Cardiac septum (tissue), 1 donor: ENCODE measurements at regions not wholly inside any gene's neighbourhood (a gene's known extent, or its start where the extent isn't known, plus 50 kb on each side); places are given as distances from the start of the nearest gene placed in this dataset.

Experiments used
- DNase-seq: peaks from one replicate; pipeline ENCODE4 v3.0.0-alpha.2; 2020; ENCODE audit warnings: low spot score
- intact Hi-C: fragments of 100-400 bp; cut with DNase I; formaldehyde crosslinking; loops from one replicate; pipeline ENCODE4 v1.14.0; 2022
- donor health status: DM: no; HTN: no; CAD: no.

DNA sequence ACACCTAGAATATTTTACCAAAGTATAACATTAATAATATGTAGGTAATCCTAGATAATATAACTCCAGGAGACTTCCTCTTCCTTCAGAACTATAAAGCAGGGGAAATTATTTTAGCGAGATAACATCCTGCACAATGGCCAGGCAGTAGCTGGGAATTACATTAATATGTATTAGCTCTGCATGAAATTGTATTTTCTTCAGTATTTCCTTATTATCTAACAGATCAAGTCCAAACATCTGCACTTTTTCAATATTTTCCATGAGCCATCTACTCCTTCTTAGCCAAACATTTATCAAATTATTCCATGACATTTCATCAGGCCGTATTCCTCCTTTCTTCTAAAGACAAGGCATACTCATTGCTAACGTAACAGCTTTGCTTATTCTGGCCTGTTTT lies 98.8 kb upstream of the PCDH9 start:
- DNase-seq: no peak
- intact Hi-C loops: no loop called here

DNA sequence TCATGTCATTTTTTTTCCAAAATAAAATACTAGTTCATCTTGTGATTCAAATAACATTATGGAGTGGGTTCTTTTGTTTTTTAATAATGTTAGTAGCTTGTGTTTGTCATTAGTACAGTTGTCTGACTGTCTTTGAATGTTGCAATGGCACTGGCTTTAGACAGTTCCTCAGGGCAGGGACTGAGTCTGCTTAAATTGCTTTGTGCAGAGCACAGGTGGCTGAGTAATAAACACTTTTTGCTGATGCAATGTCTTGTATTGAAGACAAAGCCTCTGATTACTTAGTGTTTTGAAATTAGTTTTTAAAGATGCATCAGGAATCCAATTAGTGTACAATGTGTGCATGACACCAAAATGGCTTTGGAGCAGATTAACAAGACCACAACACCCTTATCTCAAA lies 88.7 kb upstream of the PCDH9 start:
- no peak for DNase-seq
- intact Hi-C loops: no loop called here

DNA sequence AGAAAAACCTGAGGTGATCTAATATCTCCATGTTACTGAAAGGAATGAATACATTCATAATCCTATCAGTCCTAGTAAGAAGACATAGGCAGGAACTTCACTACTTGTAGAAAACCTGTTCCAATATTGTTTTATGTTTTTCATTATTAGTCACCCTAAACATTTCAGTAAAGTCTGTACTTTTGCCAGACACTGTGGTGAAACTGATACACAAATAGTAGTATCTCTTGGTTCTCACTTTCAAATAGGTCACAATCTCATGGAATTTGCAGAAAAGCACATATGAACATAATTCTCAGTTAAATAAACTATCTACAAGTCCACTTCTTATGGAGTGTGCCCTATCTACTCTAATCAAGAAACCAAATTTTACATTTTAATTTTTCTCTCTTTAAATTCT lies 88.3 kb upstream of the PCDH9 start:
- intact Hi-C loops: no loop called here
- DNase-seq: no peak

DNA sequence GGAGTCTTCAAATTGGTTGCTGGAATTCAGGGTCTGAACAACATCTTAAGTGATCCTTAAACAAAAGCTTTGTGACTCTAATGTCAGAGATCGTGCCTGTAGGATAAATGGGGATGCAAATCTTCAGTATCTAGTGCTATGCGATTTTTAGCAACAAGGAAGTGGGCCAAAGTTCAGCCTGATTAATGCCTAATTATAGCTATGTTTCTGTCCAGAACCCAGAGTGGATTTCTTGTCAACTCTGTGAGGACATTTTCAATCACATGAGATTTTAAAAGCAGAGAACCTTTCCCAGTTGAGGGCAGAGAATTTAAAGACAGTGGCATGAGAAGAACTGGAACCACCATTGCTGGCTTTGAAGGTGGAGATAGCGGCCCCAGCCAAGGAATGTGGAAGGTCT lies 84.3 kb upstream of the PCDH9 start:
- no peak for DNase-seq
- intact Hi-C loops: no loop called here

DNA sequence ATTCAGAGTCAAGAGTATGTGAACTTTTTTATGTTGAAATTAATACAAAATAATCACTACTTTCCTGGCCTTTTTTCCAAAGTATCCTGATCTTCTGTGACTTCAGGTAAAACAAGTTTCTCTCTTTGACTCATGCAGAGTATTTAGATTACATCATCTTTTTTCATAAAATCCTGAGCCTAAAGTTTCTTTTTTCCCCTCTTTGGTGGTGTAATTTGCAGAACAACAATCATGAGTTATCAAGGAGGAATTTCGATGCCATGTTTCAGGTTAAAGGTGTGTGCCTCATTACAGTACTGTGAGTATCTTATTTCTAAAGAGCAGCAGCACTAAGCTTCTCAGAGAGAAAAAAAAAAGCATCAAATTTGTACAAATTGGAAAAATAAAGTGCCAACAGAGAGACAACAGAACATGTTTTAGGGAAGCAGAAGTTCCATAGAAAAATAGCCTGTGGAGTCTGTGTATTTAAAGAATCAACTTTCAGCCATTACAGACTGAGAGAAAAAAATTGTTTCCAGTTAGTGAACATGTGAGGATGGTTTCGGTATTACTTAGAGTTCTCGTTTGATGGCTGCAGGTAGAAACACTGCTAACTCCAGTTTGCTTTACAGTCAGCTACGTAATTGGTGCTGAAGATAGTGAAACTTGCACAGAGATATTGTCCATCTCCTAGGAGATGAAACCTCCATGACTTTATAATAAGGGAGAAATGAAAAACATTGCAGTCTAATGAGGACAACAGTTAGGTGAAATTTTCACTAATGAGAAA lies 78.1 kb upstream of the PCDH9 start:
- DNase-seq: no peak
- intact Hi-C loops: no loop called here

DNA sequence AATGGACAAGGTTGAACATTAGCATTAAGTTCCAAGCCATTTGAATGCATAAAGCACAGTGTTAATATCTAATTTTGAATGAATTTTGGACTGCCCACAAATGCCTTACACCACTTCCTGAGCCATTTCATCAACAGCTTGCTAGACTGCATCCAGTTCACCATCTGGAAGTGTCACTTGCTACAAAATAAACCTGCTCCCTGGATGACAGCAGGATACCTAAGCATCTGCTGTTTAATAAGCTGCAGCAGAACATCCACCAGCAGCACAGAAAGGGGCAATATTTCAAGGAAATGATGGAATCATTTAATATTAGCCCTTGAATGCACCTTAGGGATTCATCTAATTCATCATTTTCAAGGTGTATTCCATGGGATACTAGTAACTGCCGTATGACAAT lies 76.6 kb upstream of the PCDH9 start:
- no peak for DNase-seq
- intact Hi-C loops: no loop called here

DNA sequence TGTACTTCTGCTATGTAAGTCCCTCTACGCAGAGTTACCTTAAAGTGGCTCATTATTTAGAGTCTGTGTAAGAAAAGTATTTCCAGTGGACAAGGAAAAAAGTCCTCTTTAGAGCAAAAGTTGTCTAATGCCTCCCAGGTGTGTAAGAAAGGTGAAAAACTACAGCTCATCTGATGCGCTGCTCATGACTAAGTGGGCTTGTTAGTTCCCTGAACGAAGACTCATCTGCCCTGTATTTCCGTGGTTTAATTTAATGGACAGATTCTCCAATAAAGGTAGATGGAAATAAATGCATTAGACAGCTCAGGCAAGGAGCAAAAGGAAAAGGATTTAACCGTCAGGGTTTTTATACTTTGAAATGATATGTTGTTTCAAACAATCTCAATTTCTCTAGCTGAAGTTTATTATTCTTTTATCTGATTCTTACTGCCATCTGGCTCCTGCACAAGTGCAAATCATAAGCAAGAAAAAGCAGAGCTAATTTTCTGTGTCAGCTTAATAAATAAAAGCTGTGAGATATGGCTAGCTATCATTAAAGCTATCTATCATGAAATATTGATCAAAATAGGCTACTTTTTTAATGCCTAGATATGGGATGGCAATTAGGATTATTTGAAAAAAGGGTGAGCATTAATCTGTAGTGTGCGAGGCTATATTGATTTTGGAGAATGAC lies 73.7 kb upstream of the PCDH9 start:
- DNase-seq: no peak
- intact Hi-C loops: no loop called here

DNA sequence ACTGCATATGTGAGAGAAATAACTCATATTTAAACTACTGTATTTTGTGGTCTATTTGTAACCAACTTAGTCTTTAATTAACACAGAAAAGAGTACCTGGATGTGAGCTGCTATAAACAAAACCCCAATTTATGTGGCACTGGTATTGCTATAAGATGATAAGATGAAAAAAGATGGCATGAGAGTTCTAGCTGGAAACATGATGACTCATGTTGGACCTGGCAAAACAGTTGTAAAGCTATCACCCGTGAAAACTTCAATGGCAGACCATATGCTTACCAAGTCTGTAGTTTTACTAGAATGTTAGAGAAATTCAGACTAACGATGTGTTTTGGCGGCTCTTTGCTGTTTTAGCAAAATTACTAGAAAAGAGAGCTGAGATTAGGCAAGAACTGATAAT lies 69.6 kb upstream of the PCDH9 start:
- intact Hi-C loops: no loop called here

DNA sequence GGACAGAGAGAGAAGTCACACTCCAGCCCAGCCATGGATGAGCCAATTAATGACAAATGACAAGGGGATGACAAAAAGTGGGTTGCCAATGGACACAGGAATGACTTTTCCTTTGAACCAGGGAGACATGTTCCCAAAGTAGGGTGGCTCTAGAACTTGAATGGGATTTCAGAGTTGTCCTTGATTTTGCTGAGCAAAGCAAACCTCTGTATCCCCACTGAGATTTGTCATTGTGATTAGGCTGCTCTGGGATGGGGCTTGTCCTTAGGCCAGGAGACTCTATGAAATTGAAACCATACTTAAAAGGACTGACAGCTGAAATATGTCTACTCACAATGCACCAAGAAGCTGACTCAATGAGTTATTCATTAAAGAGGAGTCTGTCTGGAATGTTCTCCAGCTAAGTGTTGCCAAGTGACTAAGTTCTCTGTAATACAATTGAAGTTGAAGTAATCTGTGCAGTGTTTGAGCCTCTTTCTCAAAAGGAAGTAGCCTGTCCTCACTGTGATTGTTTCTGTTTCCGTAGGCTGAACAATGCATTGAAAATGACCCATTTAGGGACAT lies 69.0 kb upstream of the PCDH9 start:
- intact Hi-C loops: no loop called here
- DNase-seq: no peak

More for the DNA sequence above, 69.6 kb upstream of the PCDH9 start:
- DNase-seq: no peak

DNA sequence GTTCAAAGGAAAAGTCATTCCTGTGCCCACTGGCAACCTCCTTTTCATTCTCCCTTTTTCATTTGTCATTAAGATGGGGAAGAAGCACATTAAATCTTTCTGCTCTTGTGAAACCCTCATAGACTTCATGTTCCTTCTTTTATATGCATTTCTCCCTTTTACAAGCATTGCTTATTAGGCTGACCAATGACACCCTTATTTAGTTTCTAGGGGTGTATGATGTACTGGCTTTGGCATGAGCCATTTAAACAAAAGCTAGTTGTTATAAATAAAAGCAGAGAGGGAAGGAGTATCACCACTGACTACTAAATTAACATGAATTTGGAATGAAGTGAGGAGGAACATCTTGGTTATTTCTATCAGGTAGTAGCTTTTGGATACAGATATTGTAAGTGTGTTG lies 68.2 kb upstream of the PCDH9 start:
- intact Hi-C loops: no loop called here
- DNase-seq: no peak

DNA sequence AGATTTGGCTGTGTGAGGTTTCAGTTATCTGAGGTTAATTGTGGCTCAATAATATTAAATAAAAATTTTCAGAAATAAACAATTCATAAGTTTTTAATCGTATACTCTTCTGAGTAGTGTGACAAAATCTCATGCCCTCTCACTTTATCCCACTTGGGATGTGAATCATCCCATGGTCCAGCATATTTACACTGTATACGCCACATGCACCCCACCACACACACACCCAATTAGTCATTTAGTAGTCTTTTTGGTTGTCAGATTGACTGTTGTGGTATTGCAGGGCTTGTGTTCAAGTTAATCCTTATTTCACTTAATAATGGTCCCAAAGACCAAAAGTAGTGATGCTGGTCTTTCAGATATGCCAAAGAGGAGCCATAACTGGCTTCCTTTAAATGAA lies 66.4 kb upstream of the PCDH9 start:
- intact Hi-C loops: no loop called here
- DNase-seq: no peak

DNA sequence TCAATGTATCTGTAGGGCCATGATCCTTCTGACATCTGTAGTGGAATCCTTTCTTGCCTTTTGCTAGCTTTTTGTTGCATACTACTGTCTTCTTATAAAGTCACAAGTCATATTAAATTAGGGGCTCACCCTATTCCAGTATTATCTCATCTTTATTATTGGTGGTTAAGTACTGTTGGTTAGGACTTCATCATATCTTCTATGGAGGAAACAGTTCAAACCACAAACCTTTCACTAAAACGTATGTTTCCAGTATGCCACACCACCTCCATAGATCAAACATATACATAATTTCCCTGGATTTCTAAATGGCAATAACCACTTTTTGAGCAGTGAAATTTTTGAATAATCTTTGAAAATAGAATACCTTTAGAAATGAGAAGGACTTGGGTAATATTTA lies 62.8 kb upstream of the PCDH9 start:
- intact Hi-C loops: no loop called here

DNA sequence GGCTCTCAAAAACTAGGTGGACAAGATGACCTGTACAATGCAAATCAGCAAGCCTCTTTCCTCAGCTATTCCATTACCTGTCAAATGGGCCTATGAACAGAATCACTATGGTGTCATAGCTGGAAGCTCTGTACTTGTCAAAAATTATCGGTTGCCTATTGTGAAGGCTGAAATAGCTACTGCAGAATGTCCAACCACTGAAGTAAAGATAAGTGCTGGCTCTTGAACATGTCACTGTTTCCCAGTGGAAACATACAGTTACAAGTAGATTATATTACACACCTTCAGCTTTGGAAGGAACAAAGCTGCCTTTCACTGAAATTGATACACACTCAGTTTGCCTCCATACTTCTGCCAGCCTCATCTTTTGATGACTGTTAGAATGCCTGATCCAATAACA lies 55.5 kb upstream of the PCDH9 start:
- DNase-seq: no peak
- intact Hi-C loops: no loop called here

More for the DNA sequence above, 62.8 kb upstream of the PCDH9 start:
- no peak for DNase-seq

DNA sequence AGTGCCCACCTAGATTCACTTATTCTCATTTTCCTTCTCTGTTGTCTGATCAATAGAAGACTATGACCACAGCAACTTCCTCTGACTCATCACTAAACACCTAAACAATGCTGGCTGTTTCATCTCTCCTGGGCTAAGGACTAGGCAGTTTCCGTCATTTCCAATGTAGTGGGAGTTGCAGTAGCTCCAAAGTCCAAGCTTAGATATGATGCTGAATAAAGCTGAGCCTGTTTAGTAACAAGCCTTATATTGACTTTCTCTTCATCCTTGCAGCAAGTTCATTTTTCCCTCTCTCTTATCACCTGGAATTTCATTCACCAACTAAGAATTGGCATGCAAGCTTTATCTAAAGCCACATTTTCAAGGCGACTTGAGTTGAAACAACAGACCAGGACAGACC lies 53.5 kb upstream of the PCDH9 start:
- DNase-seq: no peak
- intact Hi-C loops: no loop called here

DNA sequence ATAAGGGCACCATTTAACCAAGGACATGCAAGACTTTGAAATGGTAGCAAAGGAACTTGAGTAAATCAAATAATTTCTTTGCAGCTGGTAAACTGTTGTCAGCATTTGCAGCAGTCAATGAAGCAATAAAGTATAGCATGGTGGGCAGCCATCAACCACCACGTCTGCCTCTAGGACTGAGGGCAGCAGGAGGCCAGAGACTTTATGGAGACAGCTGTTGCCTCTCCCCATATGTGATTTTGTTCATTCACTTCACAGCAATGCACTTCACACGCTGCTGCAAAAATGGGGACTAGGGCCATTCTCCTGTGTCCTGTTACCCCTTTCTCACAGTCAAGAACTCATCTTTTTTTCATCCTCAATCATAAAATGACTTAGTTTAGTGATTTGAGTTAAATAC lies 51.3 kb upstream of the PCDH9 start:
- intact Hi-C loops: no loop called here

More for the DNA sequence above, 51.3 kb upstream of the PCDH9 start:
- DNase-seq: no peak
